ENCODE measurements at regions not wholly inside any gene's neighbourhood (a gene's known extent, or its start where the extent isn't known, plus 50 kb on each side); places are given as distances from the start of the nearest gene placed in this dataset.

DNA sequence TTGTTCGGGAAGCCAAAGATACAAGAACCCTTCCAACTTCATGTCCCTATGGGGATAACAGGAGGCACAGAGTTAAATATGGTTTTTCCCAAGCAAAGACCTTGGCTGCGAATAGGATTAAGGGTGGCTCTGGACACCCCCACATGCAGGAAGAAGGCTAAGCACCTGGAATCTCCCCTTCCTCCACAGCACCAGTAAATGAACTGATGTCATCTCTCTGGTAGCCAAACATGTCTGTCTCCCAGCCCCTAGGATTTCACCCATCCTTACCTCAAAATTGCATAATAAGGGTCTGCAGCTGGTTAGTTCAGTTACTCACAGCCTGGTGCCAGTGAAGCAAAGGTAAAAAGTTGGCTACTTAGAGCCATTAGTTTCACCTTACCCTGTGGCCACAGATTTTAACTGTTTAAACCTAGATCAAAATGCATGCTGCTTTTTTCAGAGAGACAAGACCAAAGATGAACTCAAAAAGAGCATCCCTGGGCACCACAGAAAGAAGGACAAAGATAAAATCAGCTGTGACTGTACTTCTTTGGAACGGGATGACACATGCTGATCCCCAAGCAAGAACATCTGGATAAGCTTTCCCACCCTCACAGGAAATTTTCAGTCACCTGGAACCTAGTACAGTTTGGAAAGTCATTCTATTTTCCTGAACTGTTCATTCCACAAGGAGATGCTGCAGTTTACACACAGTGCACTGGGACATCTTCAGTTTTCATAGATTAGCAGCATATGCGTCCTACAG, 77.2 kb upstream of the AKIP1 start:
- no peaks in the 10 kb centered on the region for H3K9me3 ChIP-seq (ENCODE audit: severe bottlenecking)
- no peak overlapping the region for H3K4me3 ChIP-seq (ENCODE audit: severe bottlenecking)
- DNase-seq (ENCODE audit: low spot score) (no peak), ATAC-seq (ENCODE audit: low read depth) (peak; percentile 62)
- TF ChIP-seq, protein P1, sequence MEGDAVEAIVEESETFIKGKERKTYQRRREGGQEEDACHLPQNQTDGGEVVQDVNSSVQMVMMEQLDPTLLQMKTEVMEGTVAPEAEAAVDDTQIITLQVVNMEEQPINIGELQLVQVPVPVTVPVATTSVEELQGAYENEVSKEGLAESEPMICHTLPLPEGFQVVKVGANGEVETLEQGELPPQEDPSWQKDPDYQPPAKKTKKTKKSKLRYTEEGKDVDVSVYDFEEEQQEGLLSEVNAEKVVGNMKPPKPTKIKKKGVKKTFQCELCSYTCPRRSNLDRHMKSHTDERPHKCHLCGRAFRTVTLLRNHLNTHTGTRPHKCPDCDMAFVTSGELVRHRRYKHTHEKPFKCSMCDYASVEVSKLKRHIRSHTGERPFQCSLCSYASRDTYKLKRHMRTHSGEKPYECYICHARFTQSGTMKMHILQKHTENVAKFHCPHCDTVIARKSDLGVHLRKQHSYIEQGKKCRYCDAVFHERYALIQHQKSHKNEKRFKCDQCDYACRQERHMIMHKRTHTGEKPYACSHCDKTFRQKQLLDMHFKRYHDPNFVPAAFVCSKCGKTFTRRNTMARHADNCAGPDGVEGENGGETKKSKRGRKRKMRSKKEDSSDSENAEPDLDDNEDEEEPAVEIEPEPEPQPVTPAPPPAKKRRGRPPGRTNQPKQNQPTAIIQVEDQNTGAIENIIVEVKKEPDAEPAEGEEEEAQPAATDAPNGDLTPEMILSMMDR (IDR thresholded peaks at IDR 0.05; ENCODE audit: poor library complexity, severe bottlenecking): peak; percentile 8
- peaks cover 25% of the 10 kb centered on the region for H3K4me1 ChIP-seq (ENCODE audit: insufficient read depth, poor library complexity, severe bottlenecking)
- no peaks in the 10 kb centered on the region for H3K27me3 ChIP-seq (ENCODE audit: insufficient read depth, poor library complexity, severe bottlenecking)
- no peaks in the 10 kb centered on the region for H3K36me3 ChIP-seq (ENCODE audit: low read depth)
- H3K27ac ChIP-seq (ENCODE audit: poor library complexity, severe bottlenecking): peak overlapping the region; percentile 91

DNA sequence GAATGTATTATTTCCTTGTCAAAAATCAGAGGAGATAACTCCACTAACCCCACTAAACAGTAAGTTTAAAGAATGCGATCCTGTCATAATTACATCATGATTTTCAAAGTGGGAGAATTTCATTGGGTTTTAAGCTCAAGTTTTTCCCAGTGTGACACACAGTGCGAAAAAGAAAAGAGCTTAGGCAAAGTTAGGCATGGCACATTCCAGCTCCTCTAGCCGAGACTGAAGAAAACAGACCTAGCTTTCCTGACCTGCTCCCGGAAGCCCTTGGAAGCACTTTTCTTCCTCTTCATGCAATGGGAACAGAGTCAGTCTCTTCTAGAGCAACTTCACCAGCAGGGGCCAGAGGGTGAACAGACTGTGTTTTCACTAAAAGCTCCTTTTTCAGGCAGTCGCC, 76.6 kb upstream of the AKIP1 start:
- Histone ChIP-seq H3K27me3 (ENCODE audit: insufficient read depth, poor library complexity, severe bottlenecking) (no peaks in the 10 kb centered on the region), H3K9me3 (ENCODE audit: severe bottlenecking) (no peaks in the 10 kb centered on the region), H3K4me1 (ENCODE audit: insufficient read depth, poor library complexity, severe bottlenecking) (peaks cover 25% of the 10 kb centered on the region), H3K4me3 (ENCODE audit: severe bottlenecking) (no peak overlapping the region), H3K36me3 (ENCODE audit: low read depth) (no peaks in the 10 kb centered on the region), H3K27ac (ENCODE audit: poor library complexity, severe bottlenecking) (peak overlapping the region; percentile 91)
- ATAC-seq (ENCODE audit: low read depth) (no peak), DNase-seq (ENCODE audit: low spot score) (no peak)
- TF ChIP-seq, protein P1 (IDR thresholded peaks at IDR 0.05; ENCODE audit: poor library complexity, severe bottlenecking): no peak

DNA sequence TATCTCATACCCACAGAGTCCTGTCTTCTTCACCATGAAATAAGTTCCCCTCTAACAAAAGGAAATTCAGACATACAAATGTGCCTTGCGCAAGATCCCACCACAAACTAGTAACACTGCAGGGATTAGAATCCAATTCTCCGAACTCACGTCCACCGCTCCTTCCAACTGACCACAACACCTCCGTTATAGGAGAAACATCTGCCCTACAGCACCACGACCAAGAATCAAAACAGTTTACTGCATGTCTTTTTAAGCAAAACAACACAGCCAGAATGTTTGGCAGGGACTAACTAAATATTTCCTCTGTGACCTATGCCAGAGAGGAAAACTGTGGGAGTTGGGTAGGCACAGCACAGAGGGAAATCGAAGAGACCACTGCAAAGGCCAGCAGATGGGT, 72.7 kb upstream of the AKIP1 start:
- no peaks in the 10 kb centered on the region for H3K9me3 ChIP-seq (ENCODE audit: severe bottlenecking)

DNA sequence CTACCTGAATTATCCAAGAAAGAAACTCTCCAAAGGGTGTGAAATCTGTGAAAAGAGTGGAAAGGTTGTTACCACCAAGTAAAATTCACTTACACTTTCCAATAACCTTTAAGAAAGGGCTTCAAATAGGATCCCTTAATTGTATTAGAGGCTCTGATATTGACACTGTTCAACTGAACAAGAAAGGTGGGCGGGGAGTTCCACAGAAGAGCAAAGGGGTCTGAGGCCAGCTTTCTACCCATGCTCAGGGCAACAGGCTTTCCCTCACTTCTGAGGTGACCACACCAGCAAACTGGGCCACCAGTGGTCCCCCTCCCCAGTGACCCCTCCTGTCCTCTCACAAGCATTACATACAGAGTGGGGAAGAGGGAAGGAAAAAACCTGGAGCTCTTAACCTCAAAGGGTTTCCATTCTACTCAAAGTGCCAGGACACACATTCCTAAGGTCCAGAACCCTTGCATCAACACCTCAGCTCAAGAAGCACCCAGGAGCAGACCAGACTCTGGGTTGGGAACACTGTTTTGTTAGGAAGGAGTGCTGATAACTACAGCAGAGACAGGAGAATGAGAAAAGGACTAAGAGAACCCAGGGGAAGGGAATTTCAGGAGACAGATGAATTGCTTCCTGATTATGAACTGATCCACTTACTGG, 71.6 kb upstream of the AKIP1 start:
- H3K9me3 ChIP-seq (ENCODE audit: severe bottlenecking): no peaks in the 10 kb centered on the region
- TF ChIP-seq, protein P1 (IDR thresholded peaks at IDR 0.05; ENCODE audit: poor library complexity, severe bottlenecking): no peak
- no peak overlapping the region for H3K27ac ChIP-seq (ENCODE audit: poor library complexity, severe bottlenecking)
- no peaks in the 10 kb centered on the region for H3K36me3 ChIP-seq (ENCODE audit: low read depth)
- no peak overlapping the region for H3K4me3 ChIP-seq (ENCODE audit: severe bottlenecking)
- ATAC-seq (ENCODE audit: low read depth) (no peak), DNase-seq (ENCODE audit: low spot score) (no peak)
- H3K4me1 ChIP-seq (ENCODE audit: insufficient read depth, poor library complexity, severe bottlenecking): peaks cover 9% of the 10 kb centered on the region
- H3K27me3 ChIP-seq (ENCODE audit: insufficient read depth, poor library complexity, severe bottlenecking): no peaks in the 10 kb centered on the region

More for the DNA sequence above, 72.7 kb upstream of the AKIP1 start:
- H3K27me3 ChIP-seq (ENCODE audit: insufficient read depth, poor library complexity, severe bottlenecking): no peaks in the 10 kb centered on the region
- DNase-seq (ENCODE audit: low spot score): no peak
- ATAC-seq (ENCODE audit: low read depth): no peak
- H3K4me3 ChIP-seq (ENCODE audit: severe bottlenecking): no peak overlapping the region
- H3K4me1 ChIP-seq (ENCODE audit: insufficient read depth, poor library complexity, severe bottlenecking): peaks cover 19% of the 10 kb centered on the region
- no peak overlapping the region for H3K27ac ChIP-seq (ENCODE audit: poor library complexity, severe bottlenecking)
- TF ChIP-seq, protein P1 (IDR thresholded peaks at IDR 0.05; ENCODE audit: poor library complexity, severe bottlenecking): no peak
- no peaks in the 10 kb centered on the region for H3K36me3 ChIP-seq (ENCODE audit: low read depth)

Data from RWPE2 (cell line).